GM12892 (cell line): ENCODE measurements at regions not wholly inside any gene's neighbourhood (a gene's known extent, or its start where the extent isn't known, plus 50 kb on each side); places are given as distances from the start of the nearest gene placed in this dataset.

Experiments used
- DNase-seq: peaks from one replicate; pipeline ENCODE4 v3.0.0; 2011; ENCODE audit not compliant: insufficient read length
- FAIRE-seq: peaks from 2 replicates; lab custom pipeline; 2011; peaks lifted over from hg19 to GRCh38; lab: Jason Lieb, UNC
- POLR2A ChIP-seq: IDR thresholded peaks from 2 replicates; pipeline ENCODE4 v1.6.1; 2011; ENCODE audit warnings: low read depth, low read length, control low read depth
- POLR2AphosphoS5 ChIP-seq: IDR thresholded peaks from 2 replicates; pipeline ENCODE4 v1.6.1; 2011; ENCODE audit warnings: low read depth, low read length, control low read depth
- TAF1 ChIP-seq: IDR thresholded peaks from 2 replicates; pipeline ENCODE4 v1.6.1; 2011; ENCODE audit warnings: low read depth, mild to moderate bottlenecking, control low read depth, low read length, borderline replicate concordance

DNA sequence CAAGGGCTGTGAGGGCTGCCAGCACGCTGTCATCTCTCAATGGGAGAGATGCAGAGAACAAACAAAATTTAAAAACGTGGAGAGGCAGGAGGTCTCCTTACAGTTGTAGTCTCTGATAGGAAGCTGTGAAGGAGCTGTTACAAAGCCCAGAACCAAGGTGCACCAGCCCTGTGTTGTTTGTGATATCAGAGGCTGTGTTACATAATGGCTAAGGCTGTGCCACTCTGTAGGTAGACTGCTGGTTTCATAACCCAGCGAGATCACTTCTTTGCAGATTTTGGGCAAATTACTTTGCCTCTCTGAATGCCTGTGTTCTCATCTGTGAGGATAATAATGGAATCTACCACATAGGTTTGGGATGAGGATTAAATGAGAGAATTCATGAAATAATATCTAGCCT lies 1480.7 kb upstream of the WWC1 start:
- DNase-seq (no peak), FAIRE-seq (no peak)
- no peak for TF ChIP-seq POLR2AphosphoS5
- no peak for TF ChIP-seq TAF1
- no peak for TF ChIP-seq POLR2A

DNA sequence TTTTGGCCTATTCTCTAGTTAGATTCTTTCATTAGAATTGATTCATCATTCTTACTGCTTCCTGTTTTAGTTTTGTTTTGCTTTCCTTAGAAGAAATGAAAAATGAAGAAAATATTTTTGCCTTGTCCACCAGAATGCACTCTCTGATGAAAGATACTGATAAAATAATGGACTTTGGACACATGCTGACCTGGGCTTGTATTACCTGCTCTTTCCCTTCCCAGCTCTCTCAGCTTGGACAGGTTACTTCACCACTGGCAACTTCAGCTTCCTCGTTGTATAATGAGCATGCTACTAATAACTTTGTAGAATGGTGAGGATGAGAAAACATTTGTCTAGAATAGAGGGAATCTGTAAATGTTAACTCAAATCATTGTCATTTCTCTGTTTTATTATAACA lies 1468.1 kb upstream of the WWC1 start:
- TF ChIP-seq TAF1 (no peak), POLR2A (no peak), POLR2AphosphoS5 (no peak)
- FAIRE-seq (no peak), DNase-seq (no peak)

DNA sequence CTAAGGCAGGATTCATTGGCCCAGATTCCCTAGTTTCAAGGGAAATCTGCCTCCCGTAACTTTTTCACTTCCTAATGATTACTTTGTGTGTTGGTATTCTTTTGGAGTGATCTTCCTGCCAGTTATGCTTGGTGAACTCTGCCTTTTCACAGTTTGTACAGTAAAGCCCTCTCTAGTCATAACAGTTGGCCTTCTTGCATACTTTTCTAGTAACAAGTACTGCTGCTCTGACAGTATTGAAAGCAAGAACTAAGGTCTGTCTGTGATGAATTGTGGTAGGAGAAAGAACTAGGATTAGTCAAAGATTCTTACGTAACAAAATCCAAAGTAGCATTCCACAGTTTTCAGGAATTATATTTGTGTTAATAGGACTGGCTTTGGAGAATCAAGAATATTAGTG lies 1457.2 kb upstream of the WWC1 start:
- FAIRE-seq: no peak
- no peak for DNase-seq
- TF ChIP-seq POLR2A: no peak
- no peak for TF ChIP-seq TAF1
- TF ChIP-seq POLR2AphosphoS5: no peak

DNA sequence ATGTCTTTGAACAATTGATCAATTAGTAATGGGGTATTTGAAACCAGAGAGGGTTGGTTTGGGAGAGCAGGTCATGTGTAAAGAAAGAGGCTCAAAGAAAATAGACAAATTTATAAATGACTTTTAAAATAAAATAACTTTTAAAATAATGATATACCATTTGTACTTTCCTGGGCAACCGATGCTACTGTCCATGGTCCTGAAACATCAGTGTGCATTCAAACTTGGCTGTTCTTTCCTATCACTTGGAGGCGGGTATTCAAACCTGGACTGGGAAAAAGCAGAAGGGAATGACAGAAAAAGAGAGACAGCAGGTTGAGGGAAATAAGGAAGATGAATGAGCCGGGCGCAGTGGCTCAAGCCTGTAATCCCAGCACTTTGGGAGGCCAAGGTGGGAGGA lies 1446.4 kb upstream of the WWC1 start:
- no peak for FAIRE-seq
- DNase-seq: no peak
- TF ChIP-seq POLR2A (no peak), TAF1 (no peak), POLR2AphosphoS5 (no peak)

DNA sequence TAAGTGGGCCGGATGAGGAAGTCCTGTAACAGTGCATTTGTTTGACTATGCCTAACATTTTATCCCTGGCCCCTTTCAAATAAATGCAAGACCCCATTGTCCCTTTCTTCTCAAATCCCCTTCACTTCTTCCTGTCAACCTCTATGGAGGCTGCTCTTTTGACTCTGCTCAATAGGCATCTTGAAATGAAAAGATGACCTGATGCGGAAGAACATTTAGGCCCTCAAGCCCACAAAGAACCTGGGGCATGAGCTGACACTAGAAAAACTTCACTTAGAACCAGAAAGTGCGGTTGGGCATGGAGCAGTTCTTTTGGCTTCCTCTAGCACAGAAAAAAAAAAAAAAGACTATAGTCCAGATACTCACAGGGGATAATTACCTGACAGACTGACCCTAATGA lies 1434.7 kb upstream of the WWC1 start:
- FAIRE-seq: no peak
- TF ChIP-seq POLR2AphosphoS5: no peak
- TF ChIP-seq POLR2A: no peak
- no peak for TF ChIP-seq TAF1
- DNase-seq: no peak

DNA sequence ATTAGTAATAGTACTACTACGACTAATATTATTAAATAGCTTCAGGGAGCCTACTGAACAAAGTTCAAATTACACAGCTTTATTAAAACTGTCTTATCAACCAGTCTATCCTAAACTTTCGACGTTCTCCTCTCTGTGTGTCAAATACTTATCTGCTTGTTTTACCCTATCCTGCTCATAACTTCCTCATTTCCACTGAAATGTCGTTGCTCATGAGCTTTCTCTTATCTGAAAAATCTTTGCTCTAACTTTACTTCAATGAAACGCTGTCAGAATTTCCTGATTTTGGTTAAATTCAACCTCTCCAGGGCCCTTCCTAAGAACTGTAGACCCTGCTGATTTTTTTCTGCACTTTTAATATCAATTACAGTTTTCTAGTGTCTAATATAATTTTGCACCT lies 1431.0 kb upstream of the WWC1 start:
- TF ChIP-seq TAF1 (no peak), POLR2AphosphoS5 (no peak), POLR2A (no peak)
- FAIRE-seq (no peak), DNase-seq (no peak)

DNA sequence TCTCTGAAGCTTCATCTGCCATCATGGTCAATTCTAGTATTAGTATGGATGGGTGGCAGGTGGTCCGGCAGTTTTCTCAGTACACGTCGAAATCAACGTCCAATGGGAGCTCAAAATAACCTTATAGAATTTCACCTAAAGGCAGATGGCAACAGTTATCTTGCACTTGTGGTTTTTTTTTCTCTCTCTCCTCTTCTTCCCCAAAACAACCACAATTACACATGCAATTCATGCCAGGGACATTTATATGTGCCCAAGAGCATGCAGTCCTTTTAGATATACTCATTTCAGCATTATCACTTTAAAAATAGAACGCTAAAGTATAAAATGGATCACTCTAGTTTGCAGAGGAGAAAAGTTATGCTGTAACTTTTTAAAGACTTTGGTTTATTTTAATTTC lies 1428.9 kb upstream of the WWC1 start:
- DNase-seq (no peak), FAIRE-seq (no peak)
- TF ChIP-seq POLR2A (no peak), POLR2AphosphoS5 (no peak), TAF1 (no peak)

DNA sequence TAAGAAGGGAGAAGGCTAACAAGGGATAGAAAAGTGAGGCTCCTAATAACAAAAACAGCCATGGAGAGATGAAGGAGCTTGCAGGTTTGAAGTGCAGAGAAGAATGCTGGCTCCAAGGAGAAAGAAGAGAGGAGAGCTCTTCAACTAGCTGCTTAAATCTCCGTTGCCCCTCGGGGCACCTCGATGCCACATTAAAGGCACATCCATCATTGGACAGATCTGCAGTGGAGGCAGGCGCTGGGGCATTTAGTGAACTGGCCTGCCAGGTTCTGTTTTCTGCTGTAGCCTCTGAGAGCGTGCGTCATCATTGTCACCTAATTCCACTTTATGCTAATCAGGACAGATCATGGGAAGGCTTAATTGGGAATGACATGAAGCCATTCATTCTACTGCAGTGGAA lies 1426.2 kb upstream of the WWC1 start:
- no peak for FAIRE-seq
- DNase-seq: no peak

DNA sequence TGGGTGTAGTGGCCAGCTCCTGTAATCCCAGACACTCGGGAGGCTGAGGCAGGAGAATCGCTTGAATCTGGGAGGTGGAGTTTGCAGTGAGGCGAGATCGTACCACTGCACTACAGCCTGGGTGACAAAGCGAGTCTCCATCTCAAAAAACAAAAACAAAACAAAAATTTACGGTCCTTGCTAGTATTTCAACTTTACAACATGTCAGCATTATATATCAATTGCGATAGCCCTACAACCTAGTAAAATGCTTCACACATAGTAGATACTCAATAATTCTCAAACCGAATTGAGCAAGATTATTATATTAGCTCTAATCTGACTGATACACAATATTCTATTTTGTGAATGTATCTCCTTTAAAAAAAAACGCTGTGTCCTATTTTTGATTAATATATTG lies 1411.0 kb upstream of the WWC1 start:
- DNase-seq: no peak
- no peak for FAIRE-seq
- TF ChIP-seq POLR2AphosphoS5: no peak
- no peak for TF ChIP-seq TAF1
- no peak for TF ChIP-seq POLR2A

More for the DNA sequence above, 1426.2 kb upstream of the WWC1 start:
- TF ChIP-seq POLR2AphosphoS5 (no peak), POLR2A (no peak), TAF1 (no peak)

DNA sequence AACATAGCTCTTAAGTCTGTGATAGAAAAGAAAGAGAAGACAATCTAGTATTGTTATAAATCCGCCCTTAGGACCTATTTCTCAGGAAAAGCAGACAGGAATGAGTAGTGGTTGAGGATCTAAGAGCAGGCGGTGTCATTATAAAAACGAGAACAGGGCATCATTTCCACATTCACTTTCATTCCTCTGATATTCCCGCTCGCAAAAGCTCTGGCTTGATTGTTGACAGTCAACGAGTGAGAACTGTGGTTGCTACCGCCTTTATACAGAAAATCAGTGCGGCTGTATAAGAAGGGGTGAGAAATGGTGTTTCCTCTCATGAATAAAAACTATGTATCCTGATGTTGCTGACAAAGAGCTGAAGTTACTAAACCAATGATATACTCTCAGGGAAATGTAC lies 1409.6 kb upstream of the WWC1 start:
- TF ChIP-seq POLR2AphosphoS5 (no peak), POLR2A (no peak), TAF1 (no peak)
- FAIRE-seq: no peak
- DNase-seq: no peak

DNA sequence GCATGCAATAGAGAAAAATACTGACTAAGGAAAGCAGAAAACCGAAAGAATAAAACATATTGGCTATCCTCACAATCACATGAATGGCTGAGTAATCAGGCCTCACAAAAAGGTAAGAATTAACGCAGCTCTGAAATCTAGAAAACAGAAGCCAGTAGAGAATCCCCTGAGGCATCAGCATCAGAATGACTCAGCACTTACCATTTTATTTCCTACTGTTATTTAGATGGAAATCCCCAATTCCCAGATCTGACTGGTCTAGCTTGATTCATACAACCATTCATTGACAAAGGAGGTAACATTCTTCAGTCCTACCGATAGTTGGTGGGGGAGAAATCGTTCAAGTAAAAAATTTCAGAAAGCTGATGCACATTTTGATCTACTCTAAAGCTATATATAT lies 1408.4 kb upstream of the WWC1 start:
- FAIRE-seq (no peak), DNase-seq (no peak)
- TF ChIP-seq POLR2AphosphoS5 (no peak), POLR2A (no peak), TAF1 (no peak)

DNA sequence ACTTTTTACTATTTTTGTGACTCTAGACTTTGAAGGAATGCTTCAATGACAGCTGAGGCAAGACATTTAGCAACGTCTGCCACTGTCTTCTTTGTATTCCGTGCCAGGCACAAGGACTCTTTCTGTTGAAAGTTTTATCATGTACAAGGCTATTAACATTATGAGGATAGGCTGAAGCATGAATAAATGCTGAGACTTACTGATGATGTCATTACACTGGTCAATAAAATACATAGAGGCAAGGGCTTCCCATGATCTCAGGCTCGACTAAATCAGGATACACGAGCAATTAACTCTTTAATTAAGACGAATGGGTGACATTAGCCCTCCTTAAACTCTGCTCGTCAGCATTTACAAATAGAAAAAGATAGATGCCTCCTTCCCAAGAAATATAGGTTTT lies 1393.3 kb upstream of the WWC1 start:
- FAIRE-seq (no peak), DNase-seq (no peak)
- TF ChIP-seq TAF1 (no peak), POLR2AphosphoS5 (no peak), POLR2A (no peak)

DNA sequence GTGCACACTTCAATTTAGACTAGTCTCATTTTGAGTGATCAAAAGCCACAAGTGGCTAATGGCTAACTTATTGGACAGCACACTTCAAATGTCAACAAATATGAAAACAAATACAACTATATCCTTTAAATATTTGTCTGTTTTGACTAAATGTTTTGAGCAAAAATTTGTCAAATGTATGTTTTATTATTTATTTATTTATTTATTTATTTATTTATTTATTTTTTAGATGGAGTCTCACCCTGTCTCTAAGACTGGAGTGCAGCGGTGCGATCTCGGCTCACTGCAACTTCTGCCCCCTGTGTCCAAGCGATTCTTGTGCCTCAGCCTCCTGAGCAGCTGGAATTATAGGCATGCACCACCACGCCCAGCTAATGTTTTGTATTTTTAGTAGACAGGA lies 1392.1 kb upstream of the WWC1 start:
- DNase-seq (no peak), FAIRE-seq (no peak)
- TF ChIP-seq POLR2AphosphoS5: no peak

DNA sequence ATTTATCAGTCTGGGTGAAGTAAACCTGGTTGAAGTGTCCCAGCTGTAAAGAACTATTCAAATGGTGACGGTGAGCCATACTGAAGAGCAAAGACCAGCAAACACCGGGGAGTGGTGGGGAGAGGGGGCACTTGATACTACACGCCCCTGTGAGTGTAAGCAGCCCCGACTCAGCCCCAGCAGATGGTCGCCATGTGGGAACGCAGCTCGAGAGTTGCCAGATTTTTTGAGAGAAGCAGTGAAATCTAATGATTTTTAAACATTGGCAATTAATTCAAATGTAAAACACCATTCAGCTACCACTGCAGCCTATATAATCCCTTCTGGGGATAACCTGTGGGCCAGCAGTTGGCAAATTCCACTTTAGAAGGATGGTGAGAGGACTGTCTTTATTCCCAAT lies 1386.9 kb upstream of the WWC1 start:
- FAIRE-seq (no peak), DNase-seq (no peak)
- TF ChIP-seq POLR2AphosphoS5 (no peak), TAF1 (no peak), POLR2A (no peak)
